HUES6 (cell line): ENCODE measurements at regions not wholly inside any gene's neighbourhood (a gene's known extent, or its start where the extent isn't known, plus 50 kb on each side); places are given as distances from the start of the nearest gene placed in this dataset.

Experiments
- H3K27ac ChIP-seq: 2 replicates; pipeline ENCODE4 v1.7.0; 2013; ENCODE audit warnings: low read depth, mild to moderate bottlenecking, low read length, inconsistent platforms
- H3K27me3 ChIP-seq: 2 replicates; pipeline ENCODE4 v1.6.1; 2013; ENCODE audit warnings: low read length; ENCODE audit not compliant: control insufficient read depth, insufficient read depth
- H3K36me3 ChIP-seq: 2 replicates; pipeline ENCODE4 v1.6.1; 2013; ENCODE audit warnings: low read length; ENCODE audit not compliant: control insufficient read depth, insufficient read depth
- H3K4me1 ChIP-seq: 2 replicates; pipeline ENCODE4 v1.6.1; 2013; ENCODE audit warnings: low read length; ENCODE audit not compliant: control insufficient read depth, insufficient read depth
- H3K4me3 ChIP-seq: 2 replicates; pipeline ENCODE4 v1.5.1; 2013; ENCODE audit warnings: low read depth, low read length
- H3K9ac ChIP-seq: one replicate; pipeline ENCODE4 v1.6.1; 2013; ENCODE audit warnings: mild to moderate bottlenecking, low read length
- H3K9me3 ChIP-seq: 2 replicates; pipeline ENCODE4 v1.6.1; 2013; ENCODE audit warnings: low read depth, low read length; ENCODE audit not compliant: control insufficient read depth, insufficient read depth

- Histone ChIP-seq H3K9me3 (0 out of 2 replicates have a peak, but pooled peaks cover 3% of the 10 kb centered on the region), H3K27ac (no peak overlapping the region), H3K4me3 (no peak overlapping the region), H3K9ac (no peak overlapping the region), H3K27me3 (no peaks in the 10 kb centered on the region), H3K36me3 (no peaks in the 10 kb centered on the region), H3K4me1 (no peaks in the 10 kb centered on the region)
These were observed 215.9 kb upstream of the HDAC4 start for GRCh38 chr2:239616729-239617128.

- Histone ChIP-seq H3K9ac (no peak overlapping the region), H3K9me3 (peaks cover 3% of the 10 kb centered on the region; the same call in 1 of the 2 replicates), H3K4me3 (no peak overlapping the region), H3K27me3 (0 out of 2 replicates have a peak, but pooled peaks cover 3% of the 10 kb centered on the region), H3K27ac (no peak overlapping the region), H3K36me3 (no peaks in the 10 kb centered on the region), H3K4me1 (peaks cover 5% of the 10 kb centered on the region; the same call in 1 of the 2 replicates)
These were observed 211.3 kb upstream of the HDAC4 start for GRCh38 chr2:239612133-239612532.

- Histone ChIP-seq H3K27ac (no peak overlapping the region), H3K27me3 (0 out of 2 replicates have a peak, but pooled peaks cover 3% of the 10 kb centered on the region), H3K4me1 (peaks cover 5% of the 10 kb centered on the region; the same call in 1 of the 2 replicates), H3K4me3 (no peak overlapping the region), H3K9ac (no peak overlapping the region), H3K9me3 (no peaks in the 10 kb centered on the region; the same call in 1 of the 2 replicates), H3K36me3 (no peaks in the 10 kb centered on the region)
These were observed 210.5 kb upstream of the HDAC4 start for GRCh38 chr2:239611222-239611795.

GRCh38 chr2:239610457-239611221, 209.8 kb upstream of the HDAC4 start:
- Histone ChIP-seq H3K9me3 (no peaks in the 10 kb centered on the region; the same call in 1 of the 2 replicates), H3K27ac (no peak overlapping the region), H3K36me3 (no peaks in the 10 kb centered on the region), H3K4me1 (peaks cover 5% of the 10 kb centered on the region; the same call in 1 of the 2 replicates), H3K27me3 (0 out of 2 replicates have a peak, but pooled peaks cover 3% of the 10 kb centered on the region), H3K9ac (no peak overlapping the region), H3K4me3 (no peak overlapping the region)

- Histone ChIP-seq H3K4me3 (no peak overlapping the region), H3K36me3 (no peaks in the 10 kb centered on the region), H3K27me3 (0 out of 2 replicates have a peak, but pooled peaks cover 3% of the 10 kb centered on the region), H3K9ac (no peak overlapping the region), H3K9me3 (no peaks in the 10 kb centered on the region; the same call in 1 of the 2 replicates), H3K4me1 (peaks cover 5% of the 10 kb centered on the region; the same call in 1 of the 2 replicates), H3K27ac (no peak overlapping the region)
These were observed 208.9 kb upstream of the HDAC4 start for GRCh38 chr2:239609607-239610310.

GRCh38 chr2:239609162-239609561, 208.3 kb upstream of the HDAC4 start:
- Histone ChIP-seq H3K9me3 (peaks cover under 1% of the 10 kb centered on the region; the same call in 1 of the 2 replicates), H3K4me1 (peaks cover 5% of the 10 kb centered on the region; the same call in 1 of the 2 replicates), H3K27ac (no peak overlapping the region), H3K4me3 (no peak overlapping the region), H3K27me3 (0 out of 2 replicates have a peak, but pooled peaks cover 3% of the 10 kb centered on the region), H3K36me3 (no peaks in the 10 kb centered on the region), H3K9ac (no peak overlapping the region)

GRCh38 chr2:239608723-239609122, 207.9 kb upstream of the HDAC4 start:
- Histone ChIP-seq H3K36me3 (no peaks in the 10 kb centered on the region), H3K9ac (no peak overlapping the region), H3K4me3 (no peak overlapping the region), H3K4me1 (peaks cover 5% of the 10 kb centered on the region; the same call in 1 of the 2 replicates), H3K27me3 (0 out of 2 replicates have a peak, but pooled peaks cover 3% of the 10 kb centered on the region), H3K27ac (no peak overlapping the region), H3K9me3 (peaks cover 4% of the 10 kb centered on the region; the same call in 1 of the 2 replicates)

- Histone ChIP-seq H3K9ac (no peak overlapping the region), H3K27me3 (0 out of 2 replicates have a peak, but pooled peaks cover 3% of the 10 kb centered on the region), H3K27ac (no peak overlapping the region), H3K4me3 (no peak overlapping the region), H3K9me3 (peaks cover 4% of the 10 kb centered on the region; the same call in 1 of the 2 replicates), H3K4me1 (peaks cover 5% of the 10 kb centered on the region; the same call in 1 of the 2 replicates), H3K36me3 (no peaks in the 10 kb centered on the region)
These were observed 207.4 kb upstream of the HDAC4 start for GRCh38 chr2:239608260-239608659.

- Histone ChIP-seq H3K9ac (no peak overlapping the region), H3K27me3 (0 out of 2 replicates have a peak, but pooled peaks cover 3% of the 10 kb centered on the region), H3K9me3 (peaks cover 4% of the 10 kb centered on the region; the same call in 1 of the 2 replicates), H3K4me3 (no peak overlapping the region), H3K36me3 (no peaks in the 10 kb centered on the region), H3K4me1 (peaks cover 5% of the 10 kb centered on the region; the same call in 1 of the 2 replicates), H3K27ac (no peak overlapping the region)
These were observed 206.8 kb upstream of the HDAC4 start for GRCh38 chr2:239607517-239608191.
